ENCODE measurements at regions not wholly inside any gene's neighbourhood (a gene's known extent, or its start where the extent isn't known, plus 50 kb on each side); places are given as distances from the start of the nearest gene placed in this dataset.

GRCh38 chr5:145118611-145119010 is 716.5 kb downstream of the PRELID2 start:
- no peak for DNase-seq (ENCODE audit: low read depth, low spot score)
- no peak for TF ChIP-seq CTCF (conservative IDR thresholded peaks at IDR 0.05)
- no peak overlapping the region for H3K27ac Mint-ChIP-seq (ENCODE audit: unreplicated experiment)
- H3K36me3 Mint-ChIP-seq (ENCODE audit: low read depth): no peaks in the 10 kb centered on the region
- H3K27me3 Mint-ChIP-seq (ENCODE audit: low read depth): no peaks in the 10 kb centered on the region
- H3K9me3 Mint-ChIP-seq: peaks cover 4% of the 10 kb centered on the region
- no peak overlapping the region for H3K4me3 Mint-ChIP-seq
- no peaks in the 10 kb centered on the region for H3K4me1 Mint-ChIP-seq

- H3K27ac Mint-ChIP-seq (ENCODE audit: unreplicated experiment): no peak overlapping the region
- no peak for TF ChIP-seq CTCF (conservative IDR thresholded peaks at IDR 0.05)
- peaks cover 2% of the 10 kb centered on the region for H3K36me3 Mint-ChIP-seq (ENCODE audit: low read depth)
- no peaks in the 10 kb centered on the region for H3K4me1 Mint-ChIP-seq
- no peak overlapping the region for H3K4me3 Mint-ChIP-seq
- H3K27me3 Mint-ChIP-seq (ENCODE audit: low read depth): no peaks in the 10 kb centered on the region
- peaks cover 9% of the 10 kb centered on the region for H3K9me3 Mint-ChIP-seq
- no peak for DNase-seq (ENCODE audit: low read depth, low spot score)
Measured at GRCh38 chr5:145118127-145118526, 717.0 kb downstream of the PRELID2 start.

GRCh38 chr5:145117285-145117684 is 717.9 kb downstream of the PRELID2 start:
- Mint-ChIP-seq H3K9me3 (peaks cover 9% of the 10 kb centered on the region), H3K36me3 (ENCODE audit: low read depth) (peaks cover 2% of the 10 kb centered on the region), H3K4me1 (no peaks in the 10 kb centered on the region), H3K4me3 (no peak overlapping the region), H3K27me3 (ENCODE audit: low read depth) (no peaks in the 10 kb centered on the region), H3K27ac (ENCODE audit: unreplicated experiment) (no peak overlapping the region)
- DNase-seq (ENCODE audit: low read depth, low spot score): no peak
- no peak for TF ChIP-seq CTCF (conservative IDR thresholded peaks at IDR 0.05)

- peaks cover 14% of the 10 kb centered on the region for H3K9me3 Mint-ChIP-seq
Measured at GRCh38 chr5:145111420-145111819, 723.7 kb downstream of the PRELID2 start.

GRCh38 chr5:145110834-145111233 is 724.3 kb downstream of the PRELID2 start:
- H3K9me3 Mint-ChIP-seq: peaks cover 14% of the 10 kb centered on the region
- TF ChIP-seq CTCF (conservative IDR thresholded peaks at IDR 0.05): no peak
- H3K4me3 Mint-ChIP-seq: no peak overlapping the region
- DNase-seq (ENCODE audit: low read depth, low spot score): no peak
- no peaks in the 10 kb centered on the region for H3K4me1 Mint-ChIP-seq
- H3K36me3 Mint-ChIP-seq (ENCODE audit: low read depth): peaks cover 2% of the 10 kb centered on the region
- no peaks in the 10 kb centered on the region for H3K27me3 Mint-ChIP-seq (ENCODE audit: low read depth)
- H3K27ac Mint-ChIP-seq (ENCODE audit: unreplicated experiment): no peak overlapping the region

More at GRCh38 chr5:145111420-145111819, 723.7 kb downstream of the PRELID2 start:
- no peak for TF ChIP-seq CTCF (conservative IDR thresholded peaks at IDR 0.05)
- DNase-seq (ENCODE audit: low read depth, low spot score): no peak
- Mint-ChIP-seq H3K36me3 (ENCODE audit: low read depth) (peaks cover 2% of the 10 kb centered on the region), H3K27me3 (ENCODE audit: low read depth) (no peaks in the 10 kb centered on the region), H3K4me1 (no peaks in the 10 kb centered on the region), H3K4me3 (no peak overlapping the region), H3K27ac (ENCODE audit: unreplicated experiment) (no peak overlapping the region)

GRCh38 chr5:145110181-145110580 is 725.0 kb downstream of the PRELID2 start:
- no peak overlapping the region for H3K4me3 Mint-ChIP-seq
- H3K36me3 Mint-ChIP-seq (ENCODE audit: low read depth): peaks cover 2% of the 10 kb centered on the region
- TF ChIP-seq CTCF (conservative IDR thresholded peaks at IDR 0.05): no peak
- no peaks in the 10 kb centered on the region for H3K4me1 Mint-ChIP-seq
- H3K9me3 Mint-ChIP-seq: peaks cover 14% of the 10 kb centered on the region
- no peak for DNase-seq (ENCODE audit: low read depth, low spot score)
- no peak overlapping the region for H3K27ac Mint-ChIP-seq (ENCODE audit: unreplicated experiment)
- H3K27me3 Mint-ChIP-seq (ENCODE audit: low read depth): no peaks in the 10 kb centered on the region
